ENCODE measurements at regions not wholly inside any gene's neighbourhood (a gene's known extent, or its start where the extent isn't known, plus 50 kb on each side); places are given as distances from the start of the nearest gene placed in this dataset.

- TF ChIP-seq ZNF883 (CRISPR knock-in tag; IDR thresholded peaks at IDR 0.05; ENCODE audit: not compliant biosample characterization) (no peak), ATF2 (CRISPR knock-in tag; IDR thresholded peaks at IDR 0.05) (no peak), TERF1 (CRISPR knock-in tag; IDR thresholded peaks at IDR 0.05) (no peak), MXD4 (CRISPR knock-in tag; IDR thresholded peaks at IDR 0.05) (no peak), CREB1 (IDR thresholded peaks at IDR 0.05) (no peak), CREB1 (CRISPR knock-in tag; IDR thresholded peaks at IDR 0.05) (no peak)
Measured at GRCh38 chr9:31389075-31389474, 995.4 kb upstream of the ACO1 start (continued).

- H4K20me1 ChIP-seq (ENCODE audit: insufficient read depth, low read length) = no peaks in the 10 kb centered on the region
- WGBS (ENCODE audit: low lambda C conversion rate) = 1% methylated on average over 5 of the region's 5 CpGs
- no peak for DNase-seq (ENCODE audit: low spot score)
- no peak for ATAC-seq
- H3K27ac ChIP-seq (ENCODE audit: extremely low read length, insufficient read depth, low read length) = no peak overlapping the region
- no TSS peak for BruUV-seq (replicated peaks)
- FAIRE-seq = no peak
- H3K4me2 ChIP-seq (ENCODE audit: low read depth, low read length) = no peak overlapping the region
- H3K9ac ChIP-seq (ENCODE audit: insufficient read depth, low read depth, low read length) = no peak overlapping the region
- H2AFZ ChIP-seq (ENCODE audit: low read length) = no peak overlapping the region
- in situ Hi-C loops (cut with HindIII; ENCODE audit: extremely low pct_ligation_motif_present, low pct_unique_long_range_greater_than_20kb) (no loop called here), intact Hi-C loops (cut with micrococcal nuclease; ENCODE audit: unreplicated experiment) (no loop called here)
- no peaks in the 10 kb centered on the region for H3K27me3 ChIP-seq (ENCODE audit: control insufficient read depth in 1 of 2, insufficient read depth in 2 of 2, low read length in 2 of 2)
- ChIA-PET POLR2A (no interaction called here), CTCF (ENCODE audit: low intra/inter-chr PET ratio, low total read pairs) (no interaction called here)
- H3K4me3 ChIP-seq (replicated peaks in 1 of 3; ENCODE audit: insufficient read depth in 1 of 3, low read depth in 2 of 3, low read length in 3 of 3) = no peak overlapping the region
- H3K9me3 ChIP-seq (ENCODE audit: low read length) = no peaks in the 10 kb centered on the region
- H3K4me1 ChIP-seq (ENCODE audit: insufficient read depth, low read length) = no peaks in the 10 kb centered on the region
- no peaks in the 10 kb centered on the region for H3K79me2 ChIP-seq (ENCODE audit: insufficient read depth, low read length)
- H3K36me3 ChIP-seq (replicated peaks in 1 of 2; ENCODE audit: control insufficient read depth in 1 of 2, insufficient read depth in 2 of 2, low read length in 2 of 2) = no peaks in the 10 kb centered on the region
- no peak for TF ChIP-seq FOXK2 (IDR thresholded peaks at IDR 0.05)
- TF ChIP-seq RORA (CRISPR knock-in tag; IDR thresholded peaks at IDR 0.05) = no peak
- no peak for TF ChIP-seq CEBPZ (IDR thresholded peaks at IDR 0.05; ENCODE audit: low read length)
- TF ChIP-seq ATM (IDR thresholded peaks at IDR 0.05; ENCODE audit: borderline replicate concordance) = no peak
- TF ChIP-seq ATAD3A (CRISPR knock-in tag; IDR thresholded peaks at IDR 0.05) = no peak
- TF ChIP-seq ZHX1 (CRISPR knock-in tag; IDR thresholded peaks at IDR 0.05; ENCODE audit: low read depth) = no peak
- no peak for TF ChIP-seq NFKB2 (CRISPR knock-in tag; IDR thresholded peaks at IDR 0.05; ENCODE audit: borderline replicate concordance)
- no peak for TF ChIP-seq PCBP1 (IDR thresholded peaks at IDR 0.05; ENCODE audit: borderline replicate concordance, low read depth, low read length)
- TF ChIP-seq RXRA (CRISPR knock-in tag; IDR thresholded peaks at IDR 0.05) = no peak
Measured at GRCh38 chr9:31390403-31391025, 993.9 kb upstream of the ACO1 start.
